Activated CD8-positive, alpha-beta memory T cell treated with anti-CD3 and anti-CD28 coated beads for 4 hours (primary cell): ENCODE measurements at regions not wholly inside any gene's neighbourhood (a gene's known extent, or its start where the extent isn't known, plus 50 kb on each side); places are given as distances from the start of the nearest gene placed in this dataset.
"Not testable (repeated sequence)": the region's sequence is repeated elsewhere in the genome, so short reads cannot be mapped to it uniquely, and the experiment has no call there.

Experiments
- DNase-seq, 2 donors: peaks; one replicate each; pipeline ENCODE4 v3.0.0-alpha.2; 2020; ENCODE audit warnings: low read depth in 2 of 2

- DNase-seq = no peak
Measured at GRCh38 chr2:216992056-216992675, 132.3 kb upstream of the TNP1 start.

GRCh38 chr2:216991563-216991962, 131.7 kb upstream of the TNP1 start:
- no peak for DNase-seq

GRCh38 chr2:216989340-216990129, 129.7 kb upstream of the TNP1 start:
- DNase-seq = no peak

- DNase-seq = no peak
Measured at GRCh38 chr2:216987252-216987821, 127.5 kb upstream of the TNP1 start.

- DNase-seq = no peak
Measured at GRCh38 chr2:216985658-216986141, 125.8 kb upstream of the TNP1 start.

GRCh38 chr2:216984937-216985336, 125.1 kb upstream of the TNP1 start:
- no peak for DNase-seq

- not testable (repeated sequence) for DNase-seq
Measured at GRCh38 chr2:216981951-216982350, 122.1 kb upstream of the TNP1 start.

- DNase-seq = not testable (repeated sequence)
Measured at GRCh38 chr2:216980510-216980909, 120.6 kb upstream of the TNP1 start.

- DNase-seq = no peak
Measured at GRCh38 chr2:216974321-216975302, 114.7 kb upstream of the TNP1 start.

- no peak for DNase-seq
Measured at GRCh38 chr2:216971593-216971992, 111.7 kb upstream of the TNP1 start.

GRCh38 chr2:216970359-216970915, 110.6 kb upstream of the TNP1 start:
- no peak for DNase-seq

- no peak for DNase-seq
Measured at GRCh38 chr2:216967889-216968288, 108.0 kb upstream of the TNP1 start.

GRCh38 chr2:216960671-216961268, 100.9 kb upstream of the TNP1 start:
- no peak for DNase-seq

GRCh38 chr2:216959433-216959832, 99.6 kb upstream of the TNP1 start:
- no peak for DNase-seq

GRCh38 chr2:216956820-216957493, 97.1 kb upstream of the TNP1 start:
- DNase-seq = no peak

GRCh38 chr2:216951171-216951570, 91.3 kb upstream of the TNP1 start:
- DNase-seq = no peak

GRCh38 chr2:216950547-216950946, 90.7 kb upstream of the TNP1 start:
- DNase-seq = no peak

GRCh38 chr2:216949700-216950413, 90.0 kb upstream of the TNP1 start:
- DNase-seq = no peak

GRCh38 chr2:216947055-216947454, 87.2 kb upstream of the TNP1 start:
- DNase-seq = no peak

GRCh38 chr2:216944733-216945132, 84.9 kb upstream of the TNP1 start:
- DNase-seq = no peak
